ENCODE measurements at regions not wholly inside any gene's neighbourhood (a gene's known extent, or its start where the extent isn't known, plus 50 kb on each side); places are given as distances from the start of the nearest gene placed in this dataset.
A peak's percentile ranks its signal among the peaks of the same experiment; 100 is the strongest.

- TF ChIP-seq ZNF512B (CRISPR knock-in tag; IDR thresholded peaks at IDR 0.05; ENCODE audit: borderline replicate concordance), result no peak
- no peak for TF ChIP-seq ZSCAN29 (CRISPR knock-in tag; conservative IDR thresholded peaks at IDR 0.05)
- TF ChIP-seq ASH2L (IDR thresholded peaks at IDR 0.05; ENCODE audit: insufficient read length, low read depth, low read length), result peak; percentile 27
- no peak for TF ChIP-seq ZBTB43 (CRISPR knock-in tag; conservative IDR thresholded peaks at IDR 0.05)
- no peak for TF ChIP-seq ZNF44 (CRISPR knock-in tag; IDR thresholded peaks at IDR 0.05)
- no peak for TF ChIP-seq ZNF746 (CRISPR knock-in tag; IDR thresholded peaks at IDR 0.05)
- no peak for TF ChIP-seq TEAD2 (CRISPR knock-in tag; IDR thresholded peaks at IDR 0.05)
- no peak for TF ChIP-seq CAMTA2 (CRISPR knock-in tag; IDR thresholded peaks at IDR 0.05; ENCODE audit: borderline replicate concordance)
- TF ChIP-seq RARA (CRISPR knock-in tag; IDR thresholded peaks at IDR 0.05), result peak; percentile 83
- peak; percentile 75; the same call in 1 of the 2 replicates for TF ChIP-seq FOXO1 (CRISPR knock-in tag; IDR thresholded peaks at IDR 0.05)
- TF ChIP-seq CCDC6 (CRISPR knock-in tag; IDR thresholded peaks at IDR 0.05), result no peak
- no peak for TF ChIP-seq ZFP36L1 (CRISPR knock-in tag; IDR thresholded peaks at IDR 0.05)
- TF ChIP-seq MIER3 (CRISPR knock-in tag; IDR thresholded peaks at IDR 0.05; ENCODE audit: borderline replicate concordance), result peak; percentile 78; the same call in 1 of the 2 replicates
- TF ChIP-seq, protein P1, sequence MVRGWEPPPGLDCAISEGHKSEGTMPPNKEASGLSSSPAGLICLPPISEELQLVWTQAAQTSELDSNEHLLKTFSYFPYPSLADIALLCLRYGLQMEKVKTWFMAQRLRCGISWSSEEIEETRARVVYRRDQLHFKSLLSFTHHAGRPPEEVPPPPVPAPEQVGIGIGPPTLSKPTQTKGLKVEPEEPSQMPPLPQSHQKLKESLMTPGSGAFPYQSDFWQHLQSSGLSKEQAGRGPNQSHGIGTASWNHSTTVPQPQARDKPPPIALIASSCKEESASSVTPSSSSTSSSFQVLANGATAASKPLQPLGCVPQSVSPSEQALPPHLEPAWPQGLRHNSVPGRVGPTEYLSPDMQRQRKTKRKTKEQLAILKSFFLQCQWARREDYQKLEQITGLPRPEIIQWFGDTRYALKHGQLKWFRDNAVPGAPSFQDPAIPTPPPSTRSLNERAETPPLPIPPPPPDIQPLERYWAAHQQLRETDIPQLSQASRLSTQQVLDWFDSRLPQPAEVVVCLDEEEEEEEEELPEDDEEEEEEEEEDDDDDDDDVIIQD (CRISPR knock-in tag; IDR thresholded peaks at IDR 0.05; ENCODE audit: low read depth), result peak; percentile 38; the same call in 1 of the 2 replicates
- no peak for TF ChIP-seq ZNF703 (CRISPR knock-in tag; IDR thresholded peaks at IDR 0.05; ENCODE audit: borderline replicate concordance)
- TF ChIP-seq, protein P2, sequence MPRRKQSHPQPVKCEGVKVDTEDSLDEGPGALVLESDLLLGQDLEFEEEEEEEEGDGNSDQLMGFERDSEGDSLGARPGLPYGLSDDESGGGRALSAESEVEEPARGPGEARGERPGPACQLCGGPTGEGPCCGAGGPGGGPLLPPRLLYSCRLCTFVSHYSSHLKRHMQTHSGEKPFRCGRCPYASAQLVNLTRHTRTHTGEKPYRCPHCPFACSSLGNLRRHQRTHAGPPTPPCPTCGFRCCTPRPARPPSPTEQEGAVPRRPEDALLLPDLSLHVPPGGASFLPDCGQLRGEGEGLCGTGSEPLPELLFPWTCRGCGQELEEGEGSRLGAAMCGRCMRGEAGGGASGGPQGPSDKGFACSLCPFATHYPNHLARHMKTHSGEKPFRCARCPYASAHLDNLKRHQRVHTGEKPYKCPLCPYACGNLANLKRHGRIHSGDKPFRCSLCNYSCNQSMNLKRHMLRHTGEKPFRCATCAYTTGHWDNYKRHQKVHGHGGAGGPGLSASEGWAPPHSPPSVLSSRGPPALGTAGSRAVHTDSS (CRISPR knock-in tag; conservative IDR thresholded peaks at IDR 0.05), result no peak
- TF ChIP-seq ISX (CRISPR knock-in tag; conservative IDR thresholded peaks at IDR 0.05), result no peak
- no peak for TF ChIP-seq PCBP1 (IDR thresholded peaks at IDR 0.05; ENCODE audit: borderline replicate concordance, low read depth, low read length)
- no peak for TF ChIP-seq ETV6 (CRISPR knock-in tag; conservative IDR thresholded peaks at IDR 0.05)
These were observed 110.5 kb downstream of the ANXA3 start (continued) for GRCh38 chr4:78661921-78662521.

All from HepG2 (cell line).